Thymus (tissue), 11 donors: ENCODE measurements at regions not wholly inside any gene's neighbourhood (a gene's known extent, or its start where the extent isn't known, plus 50 kb on each side); places are given as distances from the start of the nearest gene placed in this dataset.
"Not testable (repeated sequence)": the region's sequence is repeated elsewhere in the genome, so short reads cannot be mapped to it uniquely, and the experiment has no call there.

Experiments
- DNase-seq, 9 donors: peaks; one replicate each; pipeline ENCODE4 v3.0.0-alpha.2; 2013; ENCODE audit warnings: low spot score in 9 of 9, low read depth in 6 of 9, missing footprints in 1 of 9
- H3K27ac ChIP-seq, 2 donors: one replicate each; pipeline ENCODE4 v1.5.1; 2013; ENCODE audit warnings: control low read depth in 1 of 2, low read depth in 1 of 2, low read length in 1 of 2, mild to moderate bottlenecking in 1 of 2, moderate library complexity in 1 of 2
- H3K27me3 ChIP-seq, 2 donors: one replicate each; pipeline ENCODE4 v1.5.1; 2013; ENCODE audit warnings: low read length in 1 of 2; ENCODE audit not compliant: control insufficient read depth in 2 of 2, insufficient read depth in 1 of 2
- H3K36me3 ChIP-seq, 2 donors: one replicate each; pipeline ENCODE4 v1.5.1; 2013; ENCODE audit warnings: low read length in 1 of 2, mild to moderate bottlenecking in 1 of 2, moderate library complexity in 1 of 2; ENCODE audit not compliant: control insufficient read depth in 2 of 2, insufficient read depth in 2 of 2
- H3K4me1 ChIP-seq, 2 donors: one replicate each; pipeline ENCODE4 v1.5.1; 2013; ENCODE audit warnings: low read length in 2 of 2; ENCODE audit not compliant: control insufficient read depth in 2 of 2, insufficient read depth in 2 of 2
- H3K4me3 ChIP-seq, 2 donors: one replicate each; pipeline ENCODE4 v1.5.1; 2013; ENCODE audit warnings: low read length in 2 of 2, control low read depth in 1 of 2, mild to moderate bottlenecking in 1 of 2
- H3K9me3 ChIP-seq, 2 donors: one replicate each; pipeline ENCODE4 v1.5.1; 2013; ENCODE audit warnings: low read length in 1 of 2, mild to moderate bottlenecking in 1 of 2; ENCODE audit not compliant: control insufficient read depth in 2 of 2, insufficient read depth in 1 of 2
- WGBS: extraction: QIAGEN DNeasy Blood & Tissue Kit; methylation state at CpG from one replicate; pipeline ENCODE4 v1.1.7; 2013; 5-methylcytosine and 5-hydroxymethylcytosine counted together
- donor health status: healthy.

DNA sequence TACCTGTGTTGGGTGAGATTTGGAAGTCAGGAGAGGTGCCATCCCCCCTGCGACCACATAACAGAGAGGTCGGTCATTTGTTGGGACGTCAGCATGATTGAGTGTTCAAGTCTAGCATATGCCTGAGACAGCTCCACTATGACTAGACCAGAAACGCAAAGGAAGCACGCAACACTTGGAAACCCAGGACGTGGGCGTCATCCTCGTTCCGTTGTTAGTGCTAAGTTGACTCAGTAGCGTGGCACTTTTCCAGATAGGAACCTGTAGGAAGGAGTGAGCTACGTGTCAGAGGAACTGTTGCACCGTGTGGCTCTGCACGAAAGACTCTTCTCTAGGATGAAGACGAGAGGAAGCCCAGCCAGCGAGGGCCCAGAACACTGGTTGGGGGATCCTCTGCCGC is 431.2 kb upstream of the AMELY start:
- H3K4me1 ChIP-seq, H3K27me3 ChIP-seq, H3K27ac ChIP-seq, DNase-seq, H3K36me3 ChIP-seq, H3K4me3 ChIP-seq, H3K9me3 ChIP-seq: not testable (repeated sequence)
- 93% methylated on average over 16 of the region's 16 CpGs for WGBS

DNA sequence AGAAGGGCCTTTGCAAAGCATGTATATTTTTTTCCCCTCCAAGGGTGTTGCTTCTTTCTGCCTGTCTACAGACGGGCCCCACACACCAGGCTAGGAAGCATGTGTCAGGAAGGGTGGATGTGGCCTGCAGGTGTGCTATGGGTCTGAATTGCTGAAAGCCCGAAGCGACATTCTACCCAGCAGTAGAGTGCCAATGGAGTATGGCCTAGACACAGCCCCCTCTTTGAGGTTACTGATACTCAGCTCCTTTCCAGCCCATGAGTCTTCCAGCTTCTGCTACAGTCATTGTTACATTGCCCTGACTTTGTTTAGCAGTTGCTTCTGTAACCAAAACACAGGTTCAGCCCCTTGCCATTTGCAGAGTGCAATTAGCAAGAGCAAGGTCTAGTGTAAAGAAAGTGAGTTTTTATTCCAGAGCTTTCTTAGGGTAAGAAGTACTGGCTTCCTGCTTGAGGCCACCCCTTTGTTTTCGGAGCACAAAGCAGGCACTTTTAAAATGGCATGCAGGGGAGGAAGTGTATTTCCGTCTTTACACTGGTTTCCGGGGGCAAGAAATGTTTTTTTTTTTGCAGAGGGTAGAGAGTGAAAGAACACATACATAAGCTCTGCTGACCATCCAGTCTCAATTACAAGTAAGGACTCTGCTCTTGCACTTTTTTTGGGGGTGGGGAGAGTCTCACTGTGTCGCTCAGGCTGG is 428.0 kb upstream of the AMELY start:
- Histone ChIP-seq H3K4me3 (no peak overlapping the region), H3K36me3 (no peaks in the 10 kb centered on the region), H3K9me3 (no peaks in the 10 kb centered on the region), H3K4me1 (peaks cover 0 to 4% of the 10 kb centered on the region in 2 donors), H3K27ac (peak overlapping the region in 1 of 2 donors; percentile 95), H3K27me3 (no peaks in the 10 kb centered on the region)
- WGBS: 19% methylated on average over 7 of the region's 7 CpGs
- DNase-seq: peak in 5 of 9 donors; percentile 15 to 44 (median 34)

DNA sequence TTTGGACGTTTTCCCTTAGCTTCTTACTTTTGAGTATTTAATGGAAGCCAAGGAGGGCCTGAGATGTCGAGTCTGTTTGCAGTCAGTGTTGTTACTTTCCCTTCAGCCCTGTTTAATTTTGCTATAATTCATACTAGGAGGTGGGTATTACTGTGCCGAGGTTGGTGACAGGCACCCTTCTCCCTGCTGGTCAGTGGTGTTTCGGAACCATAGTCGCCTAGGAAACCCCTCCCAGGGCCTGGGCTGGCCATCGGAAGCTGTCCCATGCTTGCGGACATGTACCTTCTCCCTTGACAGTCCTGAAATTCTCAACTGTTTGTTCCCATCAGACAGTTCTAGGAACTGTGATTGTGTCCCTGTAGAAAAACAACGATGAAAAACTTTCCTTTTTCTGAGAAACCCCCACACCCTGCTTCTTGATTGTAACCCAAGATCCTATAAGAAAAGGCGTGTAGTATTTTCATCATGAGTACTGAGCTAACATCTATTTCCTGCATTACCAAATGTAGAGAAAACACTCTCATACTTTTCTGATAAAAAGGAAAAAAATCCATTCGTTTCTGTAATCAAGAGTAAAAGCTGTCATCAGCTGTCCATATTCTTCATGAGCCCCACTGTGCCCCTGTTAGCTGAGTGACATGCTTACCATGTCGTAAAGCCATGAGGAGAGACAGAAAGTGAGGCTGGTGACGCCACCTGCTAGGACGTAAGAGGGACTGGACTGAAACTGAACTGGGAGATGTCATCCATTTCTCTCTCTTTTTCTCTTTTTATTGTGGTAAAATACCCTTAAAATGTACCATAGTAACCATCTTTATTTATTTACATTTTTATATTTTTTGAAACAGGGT is 424.7 kb upstream of the AMELY start:
- 97% methylated on average over 13 of the region's 13 CpGs for WGBS
- H3K9me3 ChIP-seq: no peaks in the 10 kb centered on the region
- DNase-seq: no peak
- H3K4me1 ChIP-seq: peaks cover 0 to 4% of the 10 kb centered on the region in 2 donors
- no peaks in the 10 kb centered on the region for H3K27me3 ChIP-seq
- H3K4me3 ChIP-seq: no peak overlapping the region
- no peaks in the 10 kb centered on the region for H3K36me3 ChIP-seq
- no peak overlapping the region for H3K27ac ChIP-seq

DNA sequence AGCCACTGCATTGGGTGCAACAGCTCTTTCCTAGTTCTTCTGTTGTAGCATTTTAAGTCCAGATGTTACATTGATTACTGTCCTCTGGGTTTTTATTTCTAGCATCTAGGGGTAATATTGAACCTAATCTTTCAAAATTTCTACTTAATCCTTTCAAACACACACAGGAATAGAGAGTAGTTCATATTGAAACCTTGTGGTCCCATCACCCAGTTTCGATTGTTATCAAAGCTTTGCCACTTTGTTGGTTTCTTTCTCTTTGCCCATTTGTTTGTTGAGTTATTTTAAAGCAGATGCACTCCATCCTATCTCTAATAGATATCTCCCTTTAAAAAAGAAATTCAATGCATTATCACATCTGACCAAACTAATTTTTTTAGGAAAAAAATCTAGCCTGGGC is 422.9 kb upstream of the AMELY start:
- Histone ChIP-seq H3K27ac (no peak overlapping the region), H3K27me3 (no peaks in the 10 kb centered on the region), H3K36me3 (no peaks in the 10 kb centered on the region), H3K4me1 (peaks cover 0 to 4% of the 10 kb centered on the region in 2 donors), H3K4me3 (no peak overlapping the region), H3K9me3 (no peaks in the 10 kb centered on the region)
- no peak for DNase-seq
- 100% methylated on average over 1 of the region's 1 CpG for WGBS

DNA sequence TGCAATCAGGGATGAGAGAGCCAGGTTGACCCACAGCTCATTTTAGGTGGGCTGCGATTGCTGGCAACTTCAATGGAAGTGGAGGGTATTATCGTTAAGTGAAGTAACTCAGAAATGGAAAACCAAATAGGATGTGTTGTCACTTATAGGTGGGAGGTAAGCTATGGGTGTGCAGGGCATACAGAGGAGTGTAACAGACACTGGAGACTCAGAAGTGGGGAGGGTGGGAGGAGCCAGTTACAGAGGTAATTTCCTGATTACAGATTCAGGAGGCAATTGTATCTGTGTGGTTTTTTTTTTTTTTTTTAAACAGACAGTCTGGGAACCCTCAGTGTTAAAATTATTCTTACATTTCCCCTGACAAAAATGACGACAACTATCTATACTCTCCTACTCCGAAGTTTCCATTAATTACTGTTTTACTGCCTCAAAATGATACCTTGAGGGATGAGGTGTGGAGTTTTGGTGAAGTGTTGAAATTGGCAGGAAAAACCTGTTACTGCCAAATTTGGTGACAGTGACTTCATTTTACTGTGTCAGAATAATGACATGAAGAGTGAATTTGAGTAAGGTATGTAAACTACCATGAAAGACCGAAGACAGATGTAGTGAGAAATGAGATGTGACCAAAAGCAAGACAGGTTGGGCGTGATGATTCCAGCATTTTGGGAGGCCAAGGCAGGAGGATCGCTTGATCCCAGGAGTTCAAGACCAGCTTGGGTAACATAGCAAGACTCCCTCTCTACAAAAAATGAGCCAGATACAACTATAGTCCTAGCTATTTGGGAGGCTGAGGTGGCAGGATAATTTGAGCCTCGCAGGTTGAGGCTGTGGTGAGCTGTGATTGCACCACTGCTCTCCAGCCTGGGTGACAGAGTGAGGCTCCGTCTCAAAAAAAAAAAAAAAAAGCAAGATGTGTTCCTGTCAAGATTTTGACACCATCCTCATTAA is 415.0 kb upstream of the AMELY start:
- DNase-seq: no peak
- 88% methylated on average over 9 of the region's 9 CpGs for WGBS
- no peaks in the 10 kb centered on the region for H3K4me1 ChIP-seq
- H3K27me3 ChIP-seq: no peaks in the 10 kb centered on the region
- no peak overlapping the region for H3K4me3 ChIP-seq
- H3K27ac ChIP-seq: no peak overlapping the region
- peaks cover 0 to 15% of the 10 kb centered on the region in 2 donors for H3K36me3 ChIP-seq
- no peaks in the 10 kb centered on the region for H3K9me3 ChIP-seq

DNA sequence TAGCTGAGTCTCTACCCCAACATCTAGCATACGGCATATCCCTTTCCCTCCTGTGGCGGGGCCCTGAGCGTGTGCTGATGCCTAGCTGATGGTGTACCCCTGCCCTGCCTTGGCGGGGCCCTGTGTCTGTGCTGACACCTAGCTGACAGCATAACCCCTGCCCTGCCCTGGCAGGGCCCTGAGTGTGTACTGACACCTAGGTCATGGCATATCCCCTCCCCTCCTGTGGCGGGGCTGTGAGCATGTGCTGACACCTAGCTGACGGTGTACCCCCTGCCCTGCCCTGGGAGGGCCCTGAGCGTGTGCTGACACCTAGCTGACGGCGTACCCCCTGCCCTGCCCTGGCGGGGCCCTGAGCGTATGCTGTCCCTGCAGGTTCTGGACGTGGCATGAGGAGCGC is 414.0 kb upstream of the AMELY start:
- H3K9me3 ChIP-seq: no peaks in the 10 kb centered on the region
- H3K27me3 ChIP-seq: no peaks in the 10 kb centered on the region
- H3K27ac ChIP-seq: no peak overlapping the region
- no peaks in the 10 kb centered on the region for H3K4me1 ChIP-seq
- DNase-seq: no peak
- H3K4me3 ChIP-seq: no peak overlapping the region
- peaks cover 0 to 15% of the 10 kb centered on the region in 2 donors for H3K36me3 ChIP-seq
- 98% methylated on average over 13 of the region's 13 CpGs for WGBS

DNA sequence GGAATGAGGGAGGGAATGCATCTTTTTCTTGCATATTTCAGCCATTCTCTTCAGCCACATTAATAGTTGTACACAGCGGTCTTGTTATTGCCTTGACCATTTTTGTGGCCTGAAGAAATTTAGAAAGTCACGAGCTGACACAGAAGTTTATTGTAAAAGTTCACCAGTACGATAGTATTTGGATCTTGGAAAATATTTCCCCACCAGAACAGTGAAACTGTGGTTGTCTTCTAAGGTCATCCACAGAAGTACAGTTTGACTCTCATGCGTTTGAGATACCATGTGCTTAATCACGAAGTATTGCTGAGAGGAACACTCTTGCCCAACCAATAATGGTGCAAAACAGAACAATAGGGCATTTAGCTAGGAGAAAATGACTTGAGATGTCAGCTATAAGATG is 409.2 kb upstream of the AMELY start:
- Histone ChIP-seq H3K4me3 (no peak overlapping the region), H3K27me3 (no peaks in the 10 kb centered on the region), H3K36me3 (peaks cover 0 to 19% of the 10 kb centered on the region in 2 donors), H3K4me1 (no peaks in the 10 kb centered on the region), H3K27ac (no peak overlapping the region), H3K9me3 (no peaks in the 10 kb centered on the region)
- DNase-seq: no peak
- 96% methylated on average over 5 of the region's 5 CpGs for WGBS

DNA sequence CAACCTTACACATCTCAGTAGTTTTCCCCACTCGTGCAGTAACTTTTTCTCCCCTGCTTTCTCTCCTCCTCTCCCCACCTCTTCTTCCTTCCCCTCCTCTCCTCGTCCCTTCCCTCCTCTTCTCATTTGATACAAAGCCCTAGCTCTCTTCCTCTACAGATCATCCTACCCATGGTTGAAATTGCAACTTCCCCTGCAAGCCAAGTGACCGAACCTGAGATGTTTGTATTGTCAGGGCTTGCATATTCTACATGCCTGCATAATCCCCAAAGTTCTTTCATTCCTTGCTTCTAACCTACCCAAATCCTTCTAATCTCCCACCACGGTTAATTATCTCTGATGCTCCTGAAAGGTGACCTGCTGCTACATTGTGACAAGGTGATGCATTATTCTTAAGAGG is 408.6 kb upstream of the AMELY start:
- H3K27me3 ChIP-seq, DNase-seq, H3K4me1 ChIP-seq, H3K4me3 ChIP-seq, H3K9me3 ChIP-seq, H3K27ac ChIP-seq: not testable (repeated sequence)
- H3K36me3 ChIP-seq: peaks cover 0 to 15% of the 10 kb centered on the region in 2 donors
- 92% methylated on average over 2 of the region's 4 CpGs for WGBS
